ENCODE measurements at regions not wholly inside any gene's neighbourhood (a gene's known extent, or its start where the extent isn't known, plus 50 kb on each side); places are given as distances from the start of the nearest gene placed in this dataset.

DNA sequence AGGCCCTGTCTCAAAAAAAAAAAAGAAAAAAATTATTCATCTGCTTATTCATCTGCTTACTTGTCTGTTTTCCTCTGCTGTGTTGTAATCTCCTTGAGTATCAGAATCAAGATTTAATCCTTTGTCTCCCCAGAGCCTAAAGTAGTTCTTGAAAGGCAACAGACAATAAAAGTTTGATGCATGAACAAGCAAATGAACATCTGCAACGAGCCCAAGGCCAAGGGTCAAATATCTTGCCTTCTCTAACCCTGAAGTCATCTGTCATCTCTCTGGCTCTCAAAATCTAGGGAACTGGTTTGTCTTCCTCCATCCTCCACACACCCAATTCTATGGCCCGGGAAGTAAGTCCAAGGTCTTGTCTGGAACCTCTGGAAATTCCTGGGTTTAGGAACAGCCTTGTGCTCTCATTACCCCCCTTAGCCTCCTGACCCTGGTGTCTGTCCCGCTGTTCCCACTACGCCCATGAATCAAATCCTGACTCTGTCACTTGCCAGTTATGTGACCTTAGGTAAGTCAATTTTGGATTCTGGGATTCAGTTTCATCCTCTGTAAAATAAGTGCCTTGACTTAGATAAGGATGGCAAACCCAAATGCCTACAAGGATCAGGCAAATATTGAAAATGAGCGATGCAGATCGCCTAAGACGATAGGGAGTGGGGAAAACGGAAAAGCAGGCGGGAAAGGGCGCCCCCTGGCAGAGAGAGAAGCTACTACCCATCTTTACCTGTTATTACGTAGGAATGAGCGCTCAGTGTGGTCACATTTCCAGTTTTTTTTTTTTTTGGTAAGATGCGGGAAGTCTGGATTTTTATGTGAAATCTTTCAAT lies 102.7 kb upstream of the DHX15 start:
- ChIA-PET POLR2A (no interaction called here), CTCF (interaction anchor here (0.6 to 1.2 kb wide), 8 partner anchors 37 to 861 kb away, joined by 3 to 9 read pairs (median 3); partner anchors contain the start of gene DHX15)
- DNase-seq (ENCODE audit: extremely low spot score): peak; percentile 56
- TF ChIP-seq, protein P1, sequence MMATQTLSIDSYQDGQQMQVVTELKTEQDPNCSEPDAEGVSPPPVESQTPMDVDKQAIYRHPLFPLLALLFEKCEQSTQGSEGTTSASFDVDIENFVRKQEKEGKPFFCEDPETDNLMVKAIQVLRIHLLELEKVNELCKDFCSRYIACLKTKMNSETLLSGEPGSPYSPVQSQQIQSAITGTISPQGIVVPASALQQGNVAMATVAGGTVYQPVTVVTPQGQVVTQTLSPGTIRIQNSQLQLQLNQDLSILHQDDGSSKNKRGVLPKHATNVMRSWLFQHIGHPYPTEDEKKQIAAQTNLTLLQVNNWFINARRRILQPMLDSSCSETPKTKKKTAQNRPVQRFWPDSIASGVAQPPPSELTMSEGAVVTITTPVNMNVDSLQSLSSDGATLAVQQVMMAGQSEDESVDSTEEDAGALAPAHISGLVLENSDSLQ (IDR thresholded peaks at IDR 0.05): 0 out of 2 replicates have a peak, but pooled peaks have one; percentile 27
- TF ChIP-seq NFRKB (IDR thresholded peaks at IDR 0.05) (no peak), SUZ12 (IDR thresholded peaks at IDR 0.05) (no peak), ZNF384 (IDR thresholded peaks at IDR 0.05) (peak; percentile 76)

DNA sequence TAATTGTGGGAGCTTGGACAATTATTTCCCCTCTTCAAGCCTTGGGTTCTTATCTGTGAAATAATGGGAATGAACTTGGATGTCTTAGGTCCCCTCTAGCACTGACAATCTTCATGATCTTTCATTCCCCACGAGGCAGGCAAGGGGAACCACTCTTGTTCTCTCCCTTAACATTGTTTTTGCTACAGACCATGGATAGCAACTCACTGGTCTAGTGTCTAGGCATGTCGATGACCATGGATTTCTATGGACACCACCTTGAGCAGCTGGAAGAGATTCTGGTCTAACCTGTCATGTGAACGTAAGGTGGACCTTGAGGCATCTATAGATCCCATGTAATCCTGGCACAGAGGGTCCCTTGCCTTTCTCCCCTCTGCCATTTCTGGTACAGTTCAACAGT lies 104.1 kb upstream of the DHX15 start:
- POLR2A ChIA-PET: no interaction called here

DNA sequence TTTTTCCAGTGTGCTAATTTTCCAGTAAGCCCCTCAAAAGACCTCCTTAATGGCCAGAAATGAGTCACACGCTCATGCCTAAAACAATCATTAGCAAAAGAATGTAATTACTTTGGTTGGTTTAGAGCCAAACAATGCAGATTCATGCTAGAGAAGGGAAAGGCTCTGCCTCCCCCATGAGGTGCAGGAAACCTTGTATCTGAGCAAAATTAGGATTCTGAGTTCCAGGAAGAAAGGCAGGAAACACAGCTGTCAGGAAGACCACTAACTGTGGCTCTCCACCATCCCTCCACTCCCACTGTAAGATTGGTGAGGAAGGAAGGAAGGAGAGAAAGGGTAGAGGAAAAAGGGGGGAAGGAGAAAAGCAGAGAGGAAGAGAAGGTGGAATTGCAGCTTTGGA lies 104.9 kb upstream of the DHX15 start:
- TF ChIP-seq LEF1 (IDR thresholded peaks at IDR 0.05; ENCODE audit: borderline replicate concordance): no peak
- TF ChIP-seq L3MBTL2 (conservative IDR thresholded peaks at IDR 0.05): no peak
- TF ChIP-seq NFRKB (IDR thresholded peaks at IDR 0.05): no peak
- TF ChIP-seq TARDBP (IDR thresholded peaks at IDR 0.05): no peak
- no peak for TF ChIP-seq SP1 (IDR thresholded peaks at IDR 0.05)
- ChIA-PET CTCF (no interaction called here), POLR2A (no interaction called here)

More for the DNA sequence above, 104.1 kb upstream of the DHX15 start:
- no peak for DNase-seq (ENCODE audit: extremely low spot score)
- TF ChIP-seq LEF1 (IDR thresholded peaks at IDR 0.05; ENCODE audit: borderline replicate concordance) (no peak), SP1 (IDR thresholded peaks at IDR 0.05) (no peak), ZNF384 (IDR thresholded peaks at IDR 0.05) (no peak), TARDBP (IDR thresholded peaks at IDR 0.05) (no peak), FOXA1 (IDR thresholded peaks at IDR 0.05) (no peak), FOXM1 (IDR thresholded peaks at IDR 0.05; ENCODE audit: borderline replicate concordance) (no peak), CTBP1 (IDR thresholded peaks at IDR 0.05; ENCODE audit: borderline replicate concordance) (no peak), ELF4 (IDR thresholded peaks at IDR 0.05) (no peak), BHLHE40 (IDR thresholded peaks at IDR 0.05; ENCODE audit: borderline replicate concordance) (no peak), HDGF (IDR thresholded peaks at IDR 0.05; ENCODE audit: borderline replicate concordance) (no peak), SUZ12 (IDR thresholded peaks at IDR 0.05) (no peak), ARNT (IDR thresholded peaks at IDR 0.05) (no peak), FOXK2 (IDR thresholded peaks at IDR 0.05) (no peak), NFRKB (IDR thresholded peaks at IDR 0.05) (no peak), L3MBTL2 (conservative IDR thresholded peaks at IDR 0.05) (no peak)
- TF ChIP-seq, protein P1 (IDR thresholded peaks at IDR 0.05): no peak
- CTCF ChIA-PET: interaction anchor here (1.2 kb wide), 1 partner anchor 104 kb away, joined by 3 read pairs; the partner anchor contains the start of gene DHX15

DNA sequence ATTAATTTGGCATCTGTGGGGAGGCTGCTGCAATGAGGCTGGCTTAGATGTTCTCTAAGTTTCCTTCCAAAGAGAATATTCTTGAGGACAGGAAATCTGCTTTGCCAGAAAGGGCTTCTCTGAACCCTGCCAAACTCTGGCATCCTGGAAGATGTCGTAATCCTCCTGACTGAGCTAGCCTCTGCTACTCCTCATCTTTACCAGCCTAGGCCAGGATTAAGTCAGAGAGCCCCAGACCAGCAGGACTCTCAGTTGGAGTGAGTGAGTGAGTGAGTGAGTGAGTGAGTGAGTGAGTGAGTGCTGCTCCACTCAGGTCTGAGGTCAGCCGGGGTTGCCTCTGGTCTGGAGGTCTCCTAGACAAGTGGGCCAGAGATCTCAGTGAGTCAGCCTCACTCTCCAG lies 104.9 kb upstream of the SOD3 start:
- ChIA-PET POLR2A (no interaction called here), CTCF (interaction anchor here (0.5 kb wide), 1 partner anchor 218 kb away, joined by 4 read pairs; no protein-coding TSS in a partner anchor)
- DNase-seq (ENCODE audit: extremely low spot score): no peak
- no peak for TF ChIP-seq TARDBP (IDR thresholded peaks at IDR 0.05)
- TF ChIP-seq CTBP1 (IDR thresholded peaks at IDR 0.05; ENCODE audit: borderline replicate concordance): no peak
- no peak for TF ChIP-seq HDGF (IDR thresholded peaks at IDR 0.05; ENCODE audit: borderline replicate concordance)
- TF ChIP-seq ARNT (IDR thresholded peaks at IDR 0.05): no peak
- TF ChIP-seq FOXA1 (IDR thresholded peaks at IDR 0.05): no peak
- TF ChIP-seq L3MBTL2 (conservative IDR thresholded peaks at IDR 0.05): no peak
- no peak for TF ChIP-seq ZNF384 (IDR thresholded peaks at IDR 0.05)
- no peak for TF ChIP-seq FOXM1 (IDR thresholded peaks at IDR 0.05; ENCODE audit: borderline replicate concordance)
- no peak for TF ChIP-seq FOXK2 (IDR thresholded peaks at IDR 0.05)

More for the DNA sequence above, 104.9 kb upstream of the DHX15 start:
- no peak for DNase-seq (ENCODE audit: extremely low spot score)

DNA sequence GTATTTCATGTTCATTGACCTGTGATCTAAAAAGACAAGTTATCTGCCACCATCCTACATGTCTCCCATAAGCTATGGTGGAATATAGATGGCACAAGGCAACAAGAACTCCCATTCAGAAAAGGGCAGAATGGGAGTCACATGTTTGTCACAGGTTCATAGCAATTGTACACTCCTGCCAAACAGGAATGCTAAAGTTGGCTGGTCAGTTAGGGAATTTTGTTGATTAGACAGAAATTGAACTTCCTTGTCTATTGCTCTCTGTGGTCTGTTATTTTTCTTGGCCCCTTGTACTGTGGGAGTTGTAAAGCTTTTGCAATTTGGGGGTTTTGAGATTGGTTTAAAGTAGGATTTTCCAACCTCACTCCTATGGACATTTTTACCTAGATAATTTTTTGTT lies 101.7 kb upstream of the SOD3 start:
- ChIA-PET POLR2A (no interaction called here), CTCF (no interaction called here)
- TF ChIP-seq HDGF (IDR thresholded peaks at IDR 0.05; ENCODE audit: borderline replicate concordance) (no peak), ELF4 (IDR thresholded peaks at IDR 0.05) (no peak), CTBP1 (IDR thresholded peaks at IDR 0.05; ENCODE audit: borderline replicate concordance) (no peak), L3MBTL2 (conservative IDR thresholded peaks at IDR 0.05) (no peak), ZNF384 (IDR thresholded peaks at IDR 0.05) (no peak), FOXA1 (IDR thresholded peaks at IDR 0.05) (no peak), FOXK2 (IDR thresholded peaks at IDR 0.05) (no peak)
- DNase-seq (ENCODE audit: extremely low spot score): no peak

DNA sequence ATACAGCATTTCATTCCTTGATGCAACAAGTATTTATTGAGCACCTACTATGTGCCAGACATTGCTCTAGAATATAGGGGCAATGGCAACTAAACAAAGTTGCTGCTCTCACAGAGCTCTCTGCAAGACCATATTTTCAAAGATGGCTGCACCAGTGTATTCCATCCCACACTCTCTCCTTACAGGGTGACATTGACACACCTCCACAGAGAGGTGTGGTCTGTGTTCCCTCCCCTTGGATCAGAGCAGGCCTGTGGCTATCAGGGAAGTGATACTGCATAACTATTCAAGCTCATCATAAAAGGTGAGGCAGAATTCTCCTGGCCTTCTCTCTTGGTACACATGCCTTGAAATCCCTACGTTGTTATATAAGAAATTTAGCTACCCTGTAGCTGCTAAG lies 95.3 kb upstream of the SOD3 start:
- ChIA-PET CTCF (no interaction called here), POLR2A (no interaction called here)
- DNase-seq (ENCODE audit: extremely low spot score): no peak
- TF ChIP-seq L3MBTL2 (conservative IDR thresholded peaks at IDR 0.05) (no peak), SP1 (IDR thresholded peaks at IDR 0.05) (no peak), FOXK2 (IDR thresholded peaks at IDR 0.05) (no peak), ZNF384 (IDR thresholded peaks at IDR 0.05) (no peak), HDGF (IDR thresholded peaks at IDR 0.05; ENCODE audit: borderline replicate concordance) (no peak), ELF4 (IDR thresholded peaks at IDR 0.05) (no peak)
- TF ChIP-seq, protein P1 (IDR thresholded peaks at IDR 0.05): no peak

Measured in HEK293T (cell line).